ENCODE measurements at regions not wholly inside any gene's neighbourhood (a gene's known extent, or its start where the extent isn't known, plus 50 kb on each side); places are given as distances from the start of the nearest gene placed in this dataset.

DNA sequence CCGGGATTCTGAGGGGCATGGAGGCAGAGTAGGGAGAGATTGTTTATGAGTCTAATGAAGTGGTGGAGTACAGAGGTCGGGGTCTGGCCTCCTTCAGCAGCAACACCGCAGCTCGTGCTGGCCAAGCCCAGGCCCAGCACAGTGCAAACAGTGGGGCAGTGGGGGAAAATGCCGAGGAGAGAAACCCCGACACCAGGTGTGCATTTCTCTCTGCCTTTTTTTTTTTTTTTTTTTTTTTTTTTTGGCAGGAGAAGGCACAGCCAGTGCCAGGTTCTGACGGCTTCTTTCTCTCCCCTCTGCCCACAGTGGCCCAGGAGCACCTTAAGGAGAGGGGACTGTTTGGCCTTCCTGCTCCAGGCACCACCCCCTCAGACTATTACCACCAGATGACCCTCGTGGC lies 219.3 kb downstream of the GLI2 start:
- TF ChIP-seq, protein P1, sequence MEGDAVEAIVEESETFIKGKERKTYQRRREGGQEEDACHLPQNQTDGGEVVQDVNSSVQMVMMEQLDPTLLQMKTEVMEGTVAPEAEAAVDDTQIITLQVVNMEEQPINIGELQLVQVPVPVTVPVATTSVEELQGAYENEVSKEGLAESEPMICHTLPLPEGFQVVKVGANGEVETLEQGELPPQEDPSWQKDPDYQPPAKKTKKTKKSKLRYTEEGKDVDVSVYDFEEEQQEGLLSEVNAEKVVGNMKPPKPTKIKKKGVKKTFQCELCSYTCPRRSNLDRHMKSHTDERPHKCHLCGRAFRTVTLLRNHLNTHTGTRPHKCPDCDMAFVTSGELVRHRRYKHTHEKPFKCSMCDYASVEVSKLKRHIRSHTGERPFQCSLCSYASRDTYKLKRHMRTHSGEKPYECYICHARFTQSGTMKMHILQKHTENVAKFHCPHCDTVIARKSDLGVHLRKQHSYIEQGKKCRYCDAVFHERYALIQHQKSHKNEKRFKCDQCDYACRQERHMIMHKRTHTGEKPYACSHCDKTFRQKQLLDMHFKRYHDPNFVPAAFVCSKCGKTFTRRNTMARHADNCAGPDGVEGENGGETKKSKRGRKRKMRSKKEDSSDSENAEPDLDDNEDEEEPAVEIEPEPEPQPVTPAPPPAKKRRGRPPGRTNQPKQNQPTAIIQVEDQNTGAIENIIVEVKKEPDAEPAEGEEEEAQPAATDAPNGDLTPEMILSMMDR (IDR thresholded peaks at IDR 0.05; ENCODE audit: insufficient read depth, missing control alignments): no peak
- FAIRE-seq: no peak
- DNase-seq (ENCODE audit: insufficient read length, low spot score): no peak

DNA sequence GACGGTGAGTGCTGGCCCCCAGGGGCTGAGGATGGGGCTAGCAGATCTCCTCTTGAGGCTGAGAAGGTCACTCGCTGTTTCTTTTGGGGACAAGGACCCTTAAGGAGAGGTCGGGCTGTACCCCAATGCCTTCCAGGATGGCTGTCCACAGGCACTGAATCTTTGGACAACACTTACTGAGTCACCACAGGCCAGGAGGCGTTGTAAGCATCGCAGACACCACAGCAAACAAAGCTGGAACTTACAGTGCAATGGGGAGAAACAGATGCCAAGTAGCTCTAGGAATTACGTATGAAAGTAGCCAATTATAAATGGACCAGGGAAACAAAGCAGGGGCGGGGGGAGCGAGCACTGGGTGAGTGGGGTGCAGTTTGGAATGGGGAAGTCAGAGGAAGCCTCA lies 219.8 kb downstream of the GLI2 start:
- FAIRE-seq (no peak), DNase-seq (ENCODE audit: insufficient read length, low spot score) (no peak)
- TF ChIP-seq, protein P1 (IDR thresholded peaks at IDR 0.05; ENCODE audit: insufficient read depth, missing control alignments): no peak

DNA sequence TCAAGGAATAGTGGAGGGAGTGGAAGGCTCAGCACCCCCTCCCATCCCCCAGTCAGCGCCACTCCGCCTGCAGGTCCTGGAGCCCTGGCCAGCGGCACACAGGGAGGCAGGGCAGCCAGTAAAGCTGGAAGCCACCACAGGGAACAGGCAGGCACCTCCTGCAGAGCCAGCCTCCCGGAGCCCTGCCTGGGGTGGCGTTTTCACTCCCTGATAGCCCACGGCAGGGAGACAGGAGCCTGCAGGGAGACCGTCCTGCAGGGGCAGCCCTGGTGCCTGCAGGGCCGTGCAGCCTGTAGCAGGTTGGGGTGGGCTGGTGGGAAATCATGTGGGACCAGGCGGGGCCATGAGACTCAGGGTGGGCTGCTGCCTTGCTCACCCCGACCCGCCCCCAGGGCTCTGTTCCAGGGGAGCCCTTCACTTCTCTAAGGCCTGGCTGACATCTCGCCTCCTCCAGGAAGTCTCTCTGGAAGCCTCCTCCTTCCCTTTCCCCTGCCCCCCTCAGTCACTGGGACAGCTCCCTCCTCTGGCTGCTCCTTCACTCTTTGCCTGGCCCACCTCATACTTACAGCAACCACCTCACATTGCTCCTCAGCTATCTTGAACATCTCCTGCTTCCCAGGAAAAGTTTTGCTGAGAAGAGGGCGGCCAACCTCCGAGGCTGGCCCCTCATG lies 221.0 kb downstream of the GLI2 start:
- FAIRE-seq: no peak
- DNase-seq (ENCODE audit: insufficient read length, low spot score): no peak
- TF ChIP-seq, protein P1 (IDR thresholded peaks at IDR 0.05; ENCODE audit: insufficient read depth, missing control alignments): no peak

DNA sequence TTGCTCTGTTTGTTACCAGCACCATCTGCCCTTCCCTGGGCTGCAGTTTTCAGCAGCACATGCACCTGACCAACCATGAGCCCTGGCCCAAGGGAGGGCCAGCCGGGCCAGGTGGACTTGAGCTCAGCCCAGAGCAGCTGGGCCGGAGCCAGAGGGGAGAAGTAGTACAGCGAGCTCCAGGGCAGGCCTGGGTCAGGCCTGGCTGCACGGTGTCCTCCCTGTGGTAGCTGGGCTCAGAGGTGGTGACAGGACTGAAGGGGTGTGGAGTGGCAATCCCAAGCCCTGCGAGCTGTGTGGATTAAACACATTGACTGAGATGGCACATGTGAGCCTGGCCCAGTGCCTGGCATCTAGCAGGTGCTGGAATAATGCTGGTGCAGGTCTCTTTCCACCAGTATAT lies 222.2 kb downstream of the GLI2 start:
- TF ChIP-seq, protein P1 (IDR thresholded peaks at IDR 0.05; ENCODE audit: insufficient read depth, missing control alignments): no peak

DNA sequence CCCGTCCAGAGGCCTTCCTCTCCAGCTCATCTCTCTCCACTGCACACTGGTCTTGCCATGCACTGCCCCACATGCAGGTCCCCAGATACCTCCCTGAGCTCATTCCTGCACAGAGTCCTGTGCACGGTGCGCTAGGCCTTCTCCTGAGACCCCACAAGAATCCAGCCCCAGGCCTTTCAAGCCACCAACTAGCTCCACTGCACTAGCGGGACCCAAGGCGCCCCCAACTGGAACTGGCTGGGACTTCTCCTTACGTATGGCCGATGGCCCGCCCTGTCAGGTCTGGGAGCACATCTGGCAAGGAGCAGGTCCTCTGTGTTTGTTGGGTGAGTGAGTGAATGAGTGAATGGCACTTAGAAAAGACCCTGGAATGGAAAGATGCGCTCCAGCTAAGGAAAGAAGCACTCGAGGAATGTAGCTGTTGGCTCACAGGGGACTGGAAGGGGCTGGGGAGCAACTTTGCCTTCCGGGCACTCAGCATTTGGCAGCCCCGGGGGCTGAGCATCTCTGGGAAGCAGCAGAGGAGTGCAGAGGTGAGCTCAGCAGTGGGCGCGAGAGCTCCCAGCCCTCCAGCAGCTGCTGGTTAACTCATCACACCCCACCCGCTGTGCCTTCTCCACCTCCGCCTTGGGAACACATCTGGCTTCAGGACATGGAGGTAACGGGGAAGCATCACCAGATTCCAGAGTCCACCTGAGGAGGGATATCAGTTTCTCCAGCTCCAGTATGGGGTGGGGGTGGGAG lies 223.1 kb downstream of the GLI2 start:
- DNase-seq (ENCODE audit: insufficient read length, low spot score) (no peak), FAIRE-seq (no peak)
- TF ChIP-seq, protein P1 (IDR thresholded peaks at IDR 0.05; ENCODE audit: insufficient read depth, missing control alignments): peak; percentile 18

More for the DNA sequence above, 222.2 kb downstream of the GLI2 start:
- DNase-seq (ENCODE audit: insufficient read length, low spot score) (no peak), FAIRE-seq (no peak)

DNA sequence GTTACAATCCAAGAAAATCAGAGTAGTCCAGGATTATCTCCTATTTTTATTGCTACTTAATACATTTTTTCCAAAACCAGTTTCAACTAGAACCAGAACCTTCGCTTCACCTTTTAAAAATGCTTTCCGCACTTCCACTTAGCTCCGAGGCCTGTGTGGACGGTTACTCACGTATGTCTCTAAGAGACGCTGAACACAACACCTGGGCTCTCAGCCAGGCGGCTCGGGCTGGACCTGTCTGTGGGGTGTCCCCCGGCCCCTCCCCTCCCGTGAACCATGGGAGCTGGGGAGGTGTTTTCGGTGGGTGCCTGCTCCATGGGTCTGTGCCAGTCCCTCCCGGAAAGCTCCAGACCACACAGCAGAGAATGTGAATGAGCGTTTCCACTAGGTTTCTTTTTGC lies 223.8 kb downstream of the GLI2 start:
- DNase-seq (ENCODE audit: insufficient read length, low spot score) (no peak), FAIRE-seq (no peak)
- TF ChIP-seq, protein P1 (IDR thresholded peaks at IDR 0.05; ENCODE audit: insufficient read depth, missing control alignments): no peak

Measured in D721Med (cell line).